Liver (tissue), 8 donors: ENCODE measurements at regions not wholly inside any gene's neighbourhood (a gene's known extent, or its start where the extent isn't known, plus 50 kb on each side); places are given as distances from the start of the nearest gene placed in this dataset.

Source experiments
- DNase-seq: peaks from one replicate; pipeline ENCODE4 v3.0.0-alpha.2; 2017; ENCODE audit warnings: low spot score
- H3K27ac ChIP-seq, 2 donors: one replicate each; pipeline ENCODE4 v1.7.0; 2013; ENCODE audit warnings: inconsistent platforms in 2 of 2, low read length in 2 of 2, control low read depth in 1 of 2, low read depth in 1 of 2, mild to moderate bottlenecking in 1 of 2
- H3K27me3 ChIP-seq, 4 donors: one replicate each; pipeline versions ENCODE4 v1.6.1 to v1.7.0; 2013; ENCODE audit warnings: low read length in 3 of 4, inconsistent platforms in 1 of 4, mild to moderate bottlenecking in 1 of 4, moderate library complexity in 1 of 4; ENCODE audit not compliant: control insufficient read depth in 4 of 4, insufficient read depth in 4 of 4
- H3K36me3 ChIP-seq, 4 donors: one replicate each; pipeline versions ENCODE4 v1.6.1 to v1.7.0; 2013; ENCODE audit warnings: low read length in 3 of 4, mild to moderate bottlenecking in 3 of 4, low read depth in 1 of 4, moderate library complexity in 1 of 4; ENCODE audit not compliant: control insufficient read depth in 4 of 4, insufficient read depth in 3 of 4
- H3K4me1 ChIP-seq, 4 donors: one replicate each; pipeline versions ENCODE4 v1.6.1 to v1.7.0; 2013; ENCODE audit warnings: low read length in 3 of 4, mild to moderate bottlenecking in 3 of 4, moderate library complexity in 1 of 4; ENCODE audit not compliant: control insufficient read depth in 4 of 4, insufficient read depth in 4 of 4
- H3K4me3 ChIP-seq, 3 donors: one replicate each; pipeline versions ENCODE4 v1.6.1 to v1.7.0; 2013; ENCODE audit warnings: low read length in 3 of 3, control low read depth in 1 of 3, low read depth in 1 of 3, mild to moderate bottlenecking in 1 of 3
- H3K9ac ChIP-seq, 2 donors: one replicate each; pipeline ENCODE4 v1.7.0; 2013; ENCODE audit warnings: low read length in 2 of 2, mild to moderate bottlenecking in 2 of 2, moderate library complexity in 2 of 2, control low read depth in 1 of 2, low read depth in 1 of 2
- H3K9me3 ChIP-seq, 4 donors: one replicate each; pipeline versions ENCODE4 v1.6.1 to v1.7.0; 2013; ENCODE audit warnings: low read length in 3 of 4; ENCODE audit not compliant: control insufficient read depth in 4 of 4
- EGR1 ChIP-seq, 2 donors: IDR thresholded peaks; 2 replicates each; pipeline ENCODE4 v1.6.1; 2016 to 2018; ENCODE audit warnings: antibody characterized with exemption in 2 of 2, low read depth in 2 of 2
- FOXA1 ChIP-seq: IDR thresholded peaks from 2 replicates; pipeline ENCODE4 v1.6.1; 2016; ENCODE audit warnings: antibody characterized with exemption
- FOXA2 ChIP-seq: IDR thresholded peaks from 2 replicates; pipeline ENCODE4 v1.6.1; 2016; ENCODE audit warnings: antibody characterized with exemption
- GABPA ChIP-seq, 2 donors: IDR thresholded peaks in 1 of 2; conservative IDR thresholded peaks in 1 of 2; 2 replicates each; pipeline ENCODE4 v1.6.1; 2016; ENCODE audit warnings: antibody characterized with exemption in 2 of 2, mild to moderate bottlenecking in 1 of 2, moderate library complexity in 1 of 2
- HNF4A ChIP-seq, 2 donors: conservative IDR thresholded peaks; 2 replicates each; pipeline ENCODE4 v1.6.1; 2016; ENCODE audit warnings: antibody characterized with exemption in 2 of 2, mild to moderate bottlenecking in 2 of 2
- HNF4G ChIP-seq: IDR thresholded peaks from 2 replicates; pipeline ENCODE4 v1.6.1; 2016; ENCODE audit warnings: antibody characterized with exemption
- JUND ChIP-seq, 2 donors: IDR thresholded peaks; 2 replicates each; pipeline ENCODE4 v1.6.1; 2016; ENCODE audit warnings: antibody characterized with exemption in 2 of 2
- NR2F2 ChIP-seq: IDR thresholded peaks from 2 replicates; pipeline ENCODE4 v1.6.1; 2016; ENCODE audit warnings: antibody characterized with exemption
- RAD21 ChIP-seq, 2 donors: IDR thresholded peaks; 2 replicates each; pipeline ENCODE4 v1.6.1; 2016; ENCODE audit warnings: antibody characterized with exemption in 2 of 2, mild to moderate bottlenecking in 2 of 2
- RXRA ChIP-seq, 2 donors: IDR thresholded peaks; 2 replicates each; pipeline ENCODE4 v1.6.1; 2017 to 2018; ENCODE audit warnings: antibody characterized with exemption in 2 of 2, mild to moderate bottlenecking in 1 of 2
- SP1 ChIP-seq: IDR thresholded peaks from 2 replicates; pipeline ENCODE4 v1.6.1; 2018; ENCODE audit warnings: antibody characterized with exemption, mild to moderate bottlenecking
- YY1 ChIP-seq: IDR thresholded peaks from 2 replicates; pipeline ENCODE4 v1.6.1; 2016; ENCODE audit warnings: antibody characterized with exemption, mild to moderate bottlenecking
- WGBS: extraction: QIAGEN DNeasy Blood & Tissue Kit; methylation state at CpG from one replicate; pipeline ENCODE4 v1.1.7; 2013; 5-methylcytosine and 5-hydroxymethylcytosine counted together
- TF ChIP-seq, protein P1 (sequence below): IDR thresholded peaks from 2 replicates; pipeline ENCODE4 v1.6.1; 2016; ENCODE audit warnings: antibody characterized with exemption, mild to moderate bottlenecking
- TF ChIP-seq, protein P2 (sequence below): IDR thresholded peaks from 2 replicates; pipeline ENCODE4 v1.6.1; 2016; ENCODE audit warnings: antibody characterized with exemption
- TF ChIP-seq, protein P3 (sequence below): fragments of 150-350 bp; IDR thresholded peaks from 2 replicates; pipeline ENCODE4 v1.5.1; 2017; ENCODE audit warnings: improper control_type of control experiment, low read depth, low read length; ENCODE audit not compliant: missing input control
- TF ChIP-seq, protein P4 (sequence below): IDR thresholded peaks from 2 replicates; pipeline ENCODE4 v1.6.1; 2016; ENCODE audit warnings: antibody characterized with exemption
- TF ChIP-seq, protein P5 (sequence below): IDR thresholded peaks from 2 replicates; pipeline ENCODE4 v1.6.1; 2016; ENCODE audit warnings: antibody characterized with exemption
- donor health status: healthy.
- donor health status: healthy.
- donor health status: healthy.
- donor health status: healthy.
- donor health status: healthy.

DNA sequence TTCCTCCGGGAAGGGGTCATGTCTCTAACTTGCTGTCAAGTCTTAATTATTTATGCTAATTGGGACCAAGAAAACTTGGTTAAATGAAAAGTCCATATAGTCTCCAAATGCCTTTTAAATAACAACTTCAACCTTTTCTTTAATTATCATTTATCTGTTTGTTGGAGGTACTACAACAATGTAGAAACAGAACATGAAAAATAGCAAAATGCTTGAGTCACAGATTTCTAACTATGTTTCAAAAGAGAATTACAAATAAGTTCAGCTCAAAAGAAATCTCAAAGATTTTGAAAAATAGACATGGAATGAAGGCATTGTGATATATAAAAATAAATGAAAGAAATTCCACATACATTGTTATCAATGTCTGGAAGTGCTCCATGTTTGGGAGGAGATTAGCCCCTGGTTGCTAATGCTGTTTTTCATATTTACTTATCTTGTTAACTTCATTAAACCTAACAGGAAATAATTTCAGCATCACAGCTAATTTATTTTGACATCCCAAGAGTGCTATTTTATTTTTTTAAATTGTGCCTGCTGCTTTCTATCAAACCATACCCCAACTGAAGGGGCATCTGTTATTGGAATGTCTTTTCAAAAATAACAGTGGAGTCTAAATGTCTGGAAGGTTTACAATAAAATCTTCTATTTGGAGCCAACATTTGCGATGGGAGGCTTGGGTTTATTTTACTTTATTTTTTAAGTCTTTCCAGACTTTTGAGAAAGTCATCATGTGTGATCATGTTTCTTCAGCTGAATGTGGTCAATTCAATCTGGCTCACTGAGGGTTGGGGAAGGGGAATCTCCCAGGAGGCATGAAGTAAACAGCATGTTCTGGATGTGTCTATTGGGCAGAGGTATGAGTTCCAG lies 53.1 kb upstream of the ANKRD55 start:
- Histone ChIP-seq H3K36me3 (no peaks in the 10 kb centered on the region), H3K4me3 (no peak overlapping the region), H3K27ac (no peak overlapping the region), H3K9ac (no peak overlapping the region), H3K4me1 (no peaks in the 10 kb centered on the region), H3K27me3 (no peaks in the 10 kb centered on the region), H3K9me3 (no peaks in the 10 kb centered on the region)
- no peak for DNase-seq
- TF ChIP-seq EGR1 (IDR thresholded peaks at IDR 0.05; ENCODE audit: low read depth in 2 of 2) = no peak
- TF ChIP-seq, protein P1, sequence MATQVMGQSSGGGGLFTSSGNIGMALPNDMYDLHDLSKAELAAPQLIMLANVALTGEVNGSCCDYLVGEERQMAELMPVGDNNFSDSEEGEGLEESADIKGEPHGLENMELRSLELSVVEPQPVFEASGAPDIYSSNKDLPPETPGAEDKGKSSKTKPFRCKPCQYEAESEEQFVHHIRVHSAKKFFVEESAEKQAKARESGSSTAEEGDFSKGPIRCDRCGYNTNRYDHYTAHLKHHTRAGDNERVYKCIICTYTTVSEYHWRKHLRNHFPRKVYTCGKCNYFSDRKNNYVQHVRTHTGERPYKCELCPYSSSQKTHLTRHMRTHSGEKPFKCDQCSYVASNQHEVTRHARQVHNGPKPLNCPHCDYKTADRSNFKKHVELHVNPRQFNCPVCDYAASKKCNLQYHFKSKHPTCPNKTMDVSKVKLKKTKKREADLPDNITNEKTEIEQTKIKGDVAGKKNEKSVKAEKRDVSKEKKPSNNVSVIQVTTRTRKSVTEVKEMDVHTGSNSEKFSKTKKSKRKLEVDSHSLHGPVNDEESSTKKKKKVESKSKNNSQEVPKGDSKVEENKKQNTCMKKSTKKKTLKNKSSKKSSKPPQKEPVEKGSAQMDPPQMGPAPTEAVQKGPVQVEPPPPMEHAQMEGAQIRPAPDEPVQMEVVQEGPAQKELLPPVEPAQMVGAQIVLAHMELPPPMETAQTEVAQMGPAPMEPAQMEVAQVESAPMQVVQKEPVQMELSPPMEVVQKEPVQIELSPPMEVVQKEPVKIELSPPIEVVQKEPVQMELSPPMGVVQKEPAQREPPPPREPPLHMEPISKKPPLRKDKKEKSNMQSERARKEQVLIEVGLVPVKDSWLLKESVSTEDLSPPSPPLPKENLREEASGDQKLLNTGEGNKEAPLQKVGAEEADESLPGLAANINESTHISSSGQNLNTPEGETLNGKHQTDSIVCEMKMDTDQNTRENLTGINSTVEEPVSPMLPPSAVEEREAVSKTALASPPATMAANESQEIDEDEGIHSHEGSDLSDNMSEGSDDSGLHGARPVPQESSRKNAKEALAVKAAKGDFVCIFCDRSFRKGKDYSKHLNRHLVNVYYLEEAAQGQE = no peak
- TF ChIP-seq YY1 = no peak
- no peak for TF ChIP-seq FOXA2
- no peak for TF ChIP-seq GABPA (IDR thresholded peaks at IDR 0.05 in 1 of 2, conservative IDR thresholded peaks at IDR 0.05 in 1 of 2)
- no peak for TF ChIP-seq JUND (IDR thresholded peaks at IDR 0.05)
- TF ChIP-seq HNF4A (conservative IDR thresholded peaks at IDR 0.05) = no peak
- TF ChIP-seq SP1 = no peak
- no peak for TF ChIP-seq NR2F2
- TF ChIP-seq, protein P2, sequence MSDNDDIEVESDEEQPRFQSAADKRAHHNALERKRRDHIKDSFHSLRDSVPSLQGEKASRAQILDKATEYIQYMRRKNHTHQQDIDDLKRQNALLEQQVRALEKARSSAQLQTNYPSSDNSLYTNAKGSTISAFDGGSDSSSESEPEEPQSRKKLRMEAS = no peak
- TF ChIP-seq, protein P3, sequence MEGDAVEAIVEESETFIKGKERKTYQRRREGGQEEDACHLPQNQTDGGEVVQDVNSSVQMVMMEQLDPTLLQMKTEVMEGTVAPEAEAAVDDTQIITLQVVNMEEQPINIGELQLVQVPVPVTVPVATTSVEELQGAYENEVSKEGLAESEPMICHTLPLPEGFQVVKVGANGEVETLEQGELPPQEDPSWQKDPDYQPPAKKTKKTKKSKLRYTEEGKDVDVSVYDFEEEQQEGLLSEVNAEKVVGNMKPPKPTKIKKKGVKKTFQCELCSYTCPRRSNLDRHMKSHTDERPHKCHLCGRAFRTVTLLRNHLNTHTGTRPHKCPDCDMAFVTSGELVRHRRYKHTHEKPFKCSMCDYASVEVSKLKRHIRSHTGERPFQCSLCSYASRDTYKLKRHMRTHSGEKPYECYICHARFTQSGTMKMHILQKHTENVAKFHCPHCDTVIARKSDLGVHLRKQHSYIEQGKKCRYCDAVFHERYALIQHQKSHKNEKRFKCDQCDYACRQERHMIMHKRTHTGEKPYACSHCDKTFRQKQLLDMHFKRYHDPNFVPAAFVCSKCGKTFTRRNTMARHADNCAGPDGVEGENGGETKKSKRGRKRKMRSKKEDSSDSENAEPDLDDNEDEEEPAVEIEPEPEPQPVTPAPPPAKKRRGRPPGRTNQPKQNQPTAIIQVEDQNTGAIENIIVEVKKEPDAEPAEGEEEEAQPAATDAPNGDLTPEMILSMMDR = no peak
- TF ChIP-seq FOXA1 = no peak
- TF ChIP-seq, protein P4, sequence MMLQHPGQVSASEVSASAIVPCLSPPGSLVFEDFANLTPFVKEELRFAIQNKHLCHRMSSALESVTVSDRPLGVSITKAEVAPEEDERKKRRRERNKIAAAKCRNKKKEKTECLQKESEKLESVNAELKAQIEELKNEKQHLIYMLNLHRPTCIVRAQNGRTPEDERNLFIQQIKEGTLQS = no peak
- TF ChIP-seq RAD21 (IDR thresholded peaks at IDR 0.05) = no peak
- no peak for TF ChIP-seq RXRA (IDR thresholded peaks at IDR 0.05)
- TF ChIP-seq, protein P5, sequence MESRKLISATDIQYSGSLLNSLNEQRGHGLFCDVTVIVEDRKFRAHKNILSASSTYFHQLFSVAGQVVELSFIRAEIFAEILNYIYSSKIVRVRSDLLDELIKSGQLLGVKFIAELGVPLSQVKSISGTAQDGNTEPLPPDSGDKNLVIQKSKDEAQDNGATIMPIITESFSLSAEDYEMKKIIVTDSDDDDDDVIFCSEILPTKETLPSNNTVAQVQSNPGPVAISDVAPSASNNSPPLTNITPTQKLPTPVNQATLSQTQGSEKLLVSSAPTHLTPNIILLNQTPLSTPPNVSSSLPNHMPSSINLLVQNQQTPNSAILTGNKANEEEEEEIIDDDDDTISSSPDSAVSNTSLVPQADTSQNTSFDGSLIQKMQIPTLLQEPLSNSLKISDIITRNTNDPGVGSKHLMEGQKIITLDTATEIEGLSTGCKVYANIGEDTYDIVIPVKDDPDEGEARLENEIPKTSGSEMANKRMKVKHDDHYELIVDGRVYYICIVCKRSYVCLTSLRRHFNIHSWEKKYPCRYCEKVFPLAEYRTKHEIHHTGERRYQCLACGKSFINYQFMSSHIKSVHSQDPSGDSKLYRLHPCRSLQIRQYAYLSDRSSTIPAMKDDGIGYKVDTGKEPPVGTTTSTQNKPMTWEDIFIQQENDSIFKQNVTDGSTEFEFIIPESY = no peak
- no peak for TF ChIP-seq HNF4G
- WGBS = 81% methylated on average over 2 of the region's 2 CpGs
